Keratinocyte (primary cell): ENCODE measurements at regions not wholly inside any gene's neighbourhood (a gene's known extent, or its start where the extent isn't known, plus 50 kb on each side); places are given as distances from the start of the nearest gene placed in this dataset.

Experiments used
- DNase-seq: peaks from one replicate; pipeline ENCODE4 v3.0.0-alpha.2; 2011; ENCODE audit warnings: low read depth, missing footprints, low spot score
- FAIRE-seq: peaks from 2 replicates; lab custom pipeline; 2011; peaks lifted over from hg19 to GRCh38; lab: Jason Lieb, UNC
- H2AFZ ChIP-seq: 2 replicates; pipeline ENCODE4 v1.6.0; 2012; ENCODE audit warnings: low read length, control low read depth, inconsistent platforms; ENCODE audit not compliant: control insufficient read depth
- H3K27ac ChIP-seq: 2 replicates; pipeline ENCODE4 v1.5.1; 2011; ENCODE audit warnings: low read length; ENCODE audit not compliant: control insufficient read depth, insufficient read depth
- H3K27me3 ChIP-seq: 3 replicates; pipeline ENCODE4 v1.6.0; 2011; ENCODE audit warnings: low read length; ENCODE audit not compliant: control insufficient read depth, insufficient read depth; ENCODE audit errors: extremely low read depth
- H3K36me3 ChIP-seq, 2 experiments: 2 replicates in 1 of 2; 3 replicates in 1 of 2; pipeline ENCODE4 v1.5.1; 2011; ENCODE audit warnings: low read length in 2 of 2, mild to moderate bottlenecking in 1 of 2; ENCODE audit not compliant: control insufficient read depth in 2 of 2, insufficient read depth in 2 of 2; ENCODE audit errors: extremely low read depth in 1 of 2
- H3K4me1 ChIP-seq: 3 replicates; pipeline ENCODE4 v1.5.1; 2011; ENCODE audit warnings: low read length; ENCODE audit not compliant: control insufficient read depth, insufficient read depth; ENCODE audit errors: extremely low read depth
- H3K4me2 ChIP-seq: 3 replicates; pipeline ENCODE4 v1.6.0; 2011; ENCODE audit warnings: low read depth, low read length; ENCODE audit not compliant: control insufficient read depth, insufficient read depth; ENCODE audit errors: extremely low read depth
- H3K4me3 ChIP-seq, 3 experiments: fragments of 200-600 bp in 1 of 3; sonication (generic) in 1 of 3; 2 replicates in 2 of 3; 3 replicates in 1 of 3; pipeline ENCODE4 v1.5.1; 2011 to 2016; ENCODE audit warnings: low read length in 3 of 3, mild to moderate bottlenecking in 3 of 3, control low read depth in 2 of 3, inconsistent platforms in 1 of 3, low read depth in 1 of 3, mixed read lengths in 1 of 3, mixed run types in 1 of 3, moderate library complexity in 1 of 3; ENCODE audit not compliant: control insufficient read depth in 2 of 3, insufficient read depth in 2 of 3; ENCODE audit errors: extremely low read depth in 1 of 3
- H3K79me2 ChIP-seq: 2 replicates; pipeline ENCODE4 v1.6.0; 2012; ENCODE audit warnings: low read length; ENCODE audit not compliant: control insufficient read depth, insufficient read depth
- H3K9ac ChIP-seq: 3 replicates; pipeline ENCODE4 v1.6.0; 2011; ENCODE audit warnings: low read length; ENCODE audit not compliant: control insufficient read depth, insufficient read depth; ENCODE audit errors: extremely low read depth
- H3K9me1 ChIP-seq: 3 replicates; pipeline ENCODE4 v1.6.0; 2011; ENCODE audit warnings: low read length; ENCODE audit not compliant: control insufficient read depth, insufficient read depth; ENCODE audit errors: extremely low read depth
- H3K9me3 ChIP-seq: 2 replicates; pipeline ENCODE4 v1.5.1; 2012; ENCODE audit warnings: low read depth, low read length; ENCODE audit not compliant: control insufficient read depth
- H4K20me1 ChIP-seq: 3 replicates; pipeline ENCODE4 v1.6.0; 2011; ENCODE audit warnings: low read length; ENCODE audit not compliant: control insufficient read depth, insufficient read depth; ENCODE audit errors: extremely low read depth
- CTCF ChIP-seq, 3 experiments: IDR thresholded peaks in 1 of 3; conservative IDR thresholded peaks in 1 of 3; optimal IDR thresholded peaks in 1 of 3; 2 replicates in 2 of 3; 3 replicates in 1 of 3; pipeline versions ENCODE3 to v1.5.1; 2011; ENCODE audit warnings: low read length in 3 of 3, mild to moderate bottlenecking in 3 of 3, moderate library complexity in 2 of 3, control low read depth in 1 of 3, inconsistent platforms in 1 of 3; ENCODE audit not compliant: insufficient read depth in 2 of 3; ENCODE audit errors: extremely low read depth in 1 of 3
- EZH2 ChIP-seq: IDR thresholded peaks from one replicate; pipeline ENCODE4 v1.6.1; 2012; ENCODE audit warnings: inconsistent platforms, mild to moderate bottlenecking, low read length, moderate library complexity
- dilution Hi-C: fragments of 300-500 bp; cut with MboI; formaldehyde crosslinking; loops from one replicate; pipeline ENCODE4 v1.7.0; 2020; ENCODE audit warnings: low sequenced_read_pairs; ENCODE audit not compliant: extremely low pct_ligation_motif_present

- Histone ChIP-seq H3K9me1 (no peaks in the 10 kb centered on the region), H3K4me3 (no peak overlapping the region), H3K4me1 (peaks cover 11% of the 10 kb centered on the region), H4K20me1 (no peaks in the 10 kb centered on the region), H3K36me3 (no peaks in the 10 kb centered on the region), H3K27ac (no peak overlapping the region), H3K9ac (no peak overlapping the region), H3K79me2 (no peaks in the 10 kb centered on the region), H2AFZ (no peak overlapping the region), H3K9me3 (no peaks in the 10 kb centered on the region), H3K27me3 (peaks cover 8% of the 10 kb centered on the region), H3K4me2 (no peak overlapping the region)
- DNase-seq (no peak), FAIRE-seq (no peak)
- TF ChIP-seq EZH2: no peak
- TF ChIP-seq CTCF (optimal IDR thresholded peaks at IDR 0.05 in 1 of 3, IDR thresholded peaks at IDR 0.05 in 1 of 3, conservative IDR thresholded peaks at IDR 0.05 in 1 of 3; ENCODE audit: extremely low read depth in 1 of 3, insufficient read depth in 2 of 3, low read length in 3 of 3): no peak
- dilution Hi-C loops: no loop called here
Measured at GRCh38 chr15:70315431-70315830, 217.7 kb upstream of the TLE3 start.

GRCh38 chr15:70314688-70315087, 217.0 kb upstream of the TLE3 start:
- no peak overlapping the region for H3K27ac ChIP-seq
- H3K4me3 ChIP-seq: no peak overlapping the region
- peaks cover 11% of the 10 kb centered on the region for H3K4me1 ChIP-seq
- DNase-seq: no peak
- H4K20me1 ChIP-seq: no peaks in the 10 kb centered on the region
- no peak for TF ChIP-seq CTCF (optimal IDR thresholded peaks at IDR 0.05 in 1 of 3, IDR thresholded peaks at IDR 0.05 in 1 of 3, conservative IDR thresholded peaks at IDR 0.05 in 1 of 3; ENCODE audit: extremely low read depth in 1 of 3, insufficient read depth in 2 of 3, low read length in 3 of 3)
- no peak for TF ChIP-seq EZH2
- peaks cover 10% of the 10 kb centered on the region for H3K27me3 ChIP-seq
- H3K9me3 ChIP-seq: no peaks in the 10 kb centered on the region
- H3K79me2 ChIP-seq: no peaks in the 10 kb centered on the region
- FAIRE-seq: no peak
- no peak overlapping the region for H3K4me2 ChIP-seq
- no peaks in the 10 kb centered on the region for H3K9me1 ChIP-seq
- H3K9ac ChIP-seq: no peak overlapping the region
- H3K36me3 ChIP-seq: no peaks in the 10 kb centered on the region
- dilution Hi-C loops: no loop called here
- no peak overlapping the region for H2AFZ ChIP-seq
